ENCODE measurements at regions not wholly inside any gene's neighbourhood (a gene's known extent, or its start where the extent isn't known, plus 50 kb on each side); places are given as distances from the start of the nearest gene placed in this dataset.

GRCh38 chr16:26952411-26952810 is 114.3 kb upstream of the C16orf82 start:
- no peaks in the 10 kb centered on the region for H3K9me3 ChIP-seq (ENCODE audit: low read length)
- POLR2A ChIA-PET: no interaction called here
- BruUV-seq (replicated peaks): no TSS peak
- H3K27ac ChIP-seq (ENCODE audit: low read depth, low read length, poor library complexity, severe bottlenecking): no peak overlapping the region
- no peaks in the 10 kb centered on the region for H3K79me2 ChIP-seq (ENCODE audit: insufficient read depth, low read depth, low read length)
- no peaks in the 10 kb centered on the region for H4K20me1 ChIP-seq (ENCODE audit: insufficient read depth, low read length)
- intact Hi-C loops (cut with micrococcal nuclease; ENCODE audit: unreplicated experiment): no loop called here
- DNase-seq (ENCODE audit: low spot score): no peak
- H3K4me1 ChIP-seq (ENCODE audit: insufficient read depth, low read length, poor library complexity, severe bottlenecking): no peaks in the 10 kb centered on the region
- no peak for TF ChIP-seq EZH2phosphoT487 (IDR thresholded peaks at IDR 0.05; ENCODE audit: borderline replicate concordance, low read depth, low read length)
- TF ChIP-seq CTCF (conservative IDR thresholded peaks at IDR 0.05; ENCODE audit: low read length): no peak
- no peak overlapping the region for H2AFZ ChIP-seq (ENCODE audit: low read length)
- H3K9me2 ChIP-seq (ENCODE audit: insufficient read depth, low read length): no peaks in the 10 kb centered on the region
- H3K4me3 ChIP-seq (ENCODE audit: low read depth, low read length, poor library complexity, severe bottlenecking): no peak overlapping the region
- no peaks in the 10 kb centered on the region for H3K36me3 ChIP-seq (ENCODE audit: insufficient read depth, low read length)
- CTCF ChIA-PET (ENCODE audit: unreplicated experiment): no interaction called here
- no peak overlapping the region for H3K4me2 ChIP-seq (ENCODE audit: low read length)

- no peaks in the 10 kb centered on the region for H3K9me3 ChIP-seq (ENCODE audit: low read length)
- H4K20me1 ChIP-seq (ENCODE audit: insufficient read depth, low read length): no peaks in the 10 kb centered on the region
- intact Hi-C loops (cut with micrococcal nuclease; ENCODE audit: unreplicated experiment): no loop called here
- H2AFZ ChIP-seq (ENCODE audit: low read length): no peak overlapping the region
- ChIA-PET POLR2A (no interaction called here), CTCF (ENCODE audit: unreplicated experiment) (no interaction called here)
- no peaks in the 10 kb centered on the region for H3K4me1 ChIP-seq (ENCODE audit: insufficient read depth, low read length, poor library complexity, severe bottlenecking)
- no TSS peak for BruUV-seq (replicated peaks)
- no peaks in the 10 kb centered on the region for H3K9me2 ChIP-seq (ENCODE audit: insufficient read depth, low read length)
- no peak for DNase-seq (ENCODE audit: low spot score)
- no peak overlapping the region for H3K27ac ChIP-seq (ENCODE audit: low read depth, low read length, poor library complexity, severe bottlenecking)
- no peak overlapping the region for H3K4me2 ChIP-seq (ENCODE audit: low read length)
- TF ChIP-seq EZH2phosphoT487 (IDR thresholded peaks at IDR 0.05; ENCODE audit: borderline replicate concordance, low read depth, low read length) (no peak), CTCF (conservative IDR thresholded peaks at IDR 0.05; ENCODE audit: low read length) (no peak)
- H3K79me2 ChIP-seq (ENCODE audit: insufficient read depth, low read depth, low read length): no peaks in the 10 kb centered on the region
- no peaks in the 10 kb centered on the region for H3K36me3 ChIP-seq (ENCODE audit: insufficient read depth, low read length)
- H3K4me3 ChIP-seq (ENCODE audit: low read depth, low read length, poor library complexity, severe bottlenecking): no peak overlapping the region
Observed at GRCh38 chr16:26957283-26957859, 109.4 kb upstream of the C16orf82 start.

GRCh38 chr16:26959416-26960009 is 107.2 kb upstream of the C16orf82 start:
- no peaks in the 10 kb centered on the region for H3K4me1 ChIP-seq (ENCODE audit: insufficient read depth, low read length, poor library complexity, severe bottlenecking)
- H3K79me2 ChIP-seq (ENCODE audit: insufficient read depth, low read depth, low read length): no peaks in the 10 kb centered on the region
- H3K9me3 ChIP-seq (ENCODE audit: low read length): no peaks in the 10 kb centered on the region
- H3K4me2 ChIP-seq (ENCODE audit: low read length): no peak overlapping the region
- CTCF ChIA-PET (ENCODE audit: unreplicated experiment): no interaction called here
- TF ChIP-seq CTCF (conservative IDR thresholded peaks at IDR 0.05; ENCODE audit: low read length) (no peak), EZH2phosphoT487 (IDR thresholded peaks at IDR 0.05; ENCODE audit: borderline replicate concordance, low read depth, low read length) (no peak)
- H2AFZ ChIP-seq (ENCODE audit: low read length): no peak overlapping the region
- H3K36me3 ChIP-seq (ENCODE audit: insufficient read depth, low read length): no peaks in the 10 kb centered on the region
- intact Hi-C loops (cut with micrococcal nuclease; ENCODE audit: unreplicated experiment): no loop called here
- H3K4me3 ChIP-seq (ENCODE audit: low read depth, low read length, poor library complexity, severe bottlenecking): no peak overlapping the region
- POLR2A ChIA-PET: interaction anchor here (0.6 kb wide), 1 partner anchor 33 kb away, joined by 7 read pairs; no protein-coding TSS in a partner anchor
- no TSS peak for BruUV-seq (replicated peaks)
- H4K20me1 ChIP-seq (ENCODE audit: insufficient read depth, low read length): no peaks in the 10 kb centered on the region
- H3K27ac ChIP-seq (ENCODE audit: low read depth, low read length, poor library complexity, severe bottlenecking): no peak overlapping the region
- no peaks in the 10 kb centered on the region for H3K9me2 ChIP-seq (ENCODE audit: insufficient read depth, low read length)
- DNase-seq (ENCODE audit: low spot score): no peak
